NT2/D1 (cell line): ENCODE measurements at regions not wholly inside any gene's neighbourhood (a gene's known extent, or its start where the extent isn't known, plus 50 kb on each side); places are given as distances from the start of the nearest gene placed in this dataset.

Source experiments
- DNase-seq: peaks from one replicate; pipeline ENCODE4 v3.0.0-alpha.2; 2011; ENCODE audit warnings: low read depth, low spot score
- H3K27me3 ChIP-seq: 2 replicates; pipeline ENCODE4 v1.6.0; 2011; ENCODE audit warnings: mild to moderate bottlenecking; ENCODE audit not compliant: insufficient read length, insufficient read depth
- H3K36me3 ChIP-seq: 2 replicates; pipeline ENCODE4 v1.6.1; 2011; ENCODE audit warnings: mild to moderate bottlenecking, low read length, mixed read lengths; ENCODE audit not compliant: insufficient read depth, insufficient read length
- H3K4me1 ChIP-seq: 2 replicates; pipeline ENCODE4 v1.5.1; 2011; ENCODE audit not compliant: insufficient read depth, insufficient read length
- H3K4me3 ChIP-seq: 2 replicates; pipeline ENCODE4 v1.5.1; 2011; ENCODE audit warnings: low read depth; ENCODE audit not compliant: insufficient read length
- H3K9ac ChIP-seq: 2 replicates; pipeline ENCODE4 v1.6.0; 2011; ENCODE audit warnings: low read depth; ENCODE audit not compliant: insufficient read length
- H3K9me3 ChIP-seq: 2 replicates; pipeline ENCODE4 v1.5.1; 2011; ENCODE audit warnings: mild to moderate bottlenecking, low read length; ENCODE audit not compliant: insufficient read depth
- SUZ12 ChIP-seq: IDR thresholded peaks from 2 replicates; pipeline ENCODE4 v1.6.1; 2011; ENCODE audit not compliant: insufficient read length, insufficient read depth; ENCODE audit errors: extremely low read depth
- YY1 ChIP-seq: IDR thresholded peaks from 2 replicates; pipeline ENCODE4 v1.6.1; 2011; ENCODE audit not compliant: insufficient read length, insufficient read depth
- ZNF274 ChIP-seq: IDR thresholded peaks from 2 replicates; pipeline ENCODE4 v1.6.1; 2011; ENCODE audit warnings: mild to moderate bottlenecking, low read depth, low read length

GRCh38 chr21:24097181-24097580, 1510.1 kb downstream of the MRPL39 start:
- DNase-seq = no peak
- Histone ChIP-seq H3K9ac (no peak overlapping the region), H3K4me3 (no peak overlapping the region), H3K4me1 (no peaks in the 10 kb centered on the region), H3K36me3 (no peaks in the 10 kb centered on the region), H3K9me3 (no peaks in the 10 kb centered on the region), H3K27me3 (no peaks in the 10 kb centered on the region)
- TF ChIP-seq SUZ12 = no peak
- TF ChIP-seq ZNF274 = no peak
- TF ChIP-seq YY1 = no peak

GRCh38 chr21:24096651-24097050, 1510.6 kb downstream of the MRPL39 start:
- Histone ChIP-seq H3K27me3 (no peaks in the 10 kb centered on the region), H3K4me1 (no peaks in the 10 kb centered on the region), H3K9me3 (no peaks in the 10 kb centered on the region), H3K36me3 (no peaks in the 10 kb centered on the region), H3K4me3 (no peak overlapping the region), H3K9ac (no peak overlapping the region)
- DNase-seq = no peak
- TF ChIP-seq SUZ12 (no peak), YY1 (no peak), ZNF274 (no peak)

- no peaks in the 10 kb centered on the region for H3K9me3 ChIP-seq
- TF ChIP-seq ZNF274 (no peak), SUZ12 (no peak), YY1 (no peak)
- no peak overlapping the region for H3K9ac ChIP-seq
- no peak overlapping the region for H3K4me3 ChIP-seq
- H3K4me1 ChIP-seq = no peaks in the 10 kb centered on the region
- no peaks in the 10 kb centered on the region for H3K27me3 ChIP-seq
- H3K36me3 ChIP-seq = no peaks in the 10 kb centered on the region
- DNase-seq = no peak
Measured at GRCh38 chr21:24093032-24093431, 1514.2 kb downstream of the MRPL39 start.

- TF ChIP-seq YY1 (no peak), SUZ12 (no peak), ZNF274 (no peak)
- H3K36me3 ChIP-seq = no peaks in the 10 kb centered on the region
- H3K4me3 ChIP-seq = no peak overlapping the region
- H3K27me3 ChIP-seq = no peaks in the 10 kb centered on the region
- no peak for DNase-seq
- H3K9ac ChIP-seq = no peak overlapping the region
- H3K4me1 ChIP-seq = no peaks in the 10 kb centered on the region
- H3K9me3 ChIP-seq = peaks cover 16% of the 10 kb centered on the region
Measured at GRCh38 chr21:24076179-24076578, 1531.1 kb downstream of the MRPL39 start.

GRCh38 chr21:24055696-24056095, 1551.6 kb downstream of the MRPL39 start:
- Histone ChIP-seq H3K9me3 (no peaks in the 10 kb centered on the region), H3K9ac (no peak overlapping the region), H3K27me3 (no peaks in the 10 kb centered on the region), H3K36me3 (no peaks in the 10 kb centered on the region), H3K4me1 (no peaks in the 10 kb centered on the region), H3K4me3 (no peak overlapping the region)
- no peak for TF ChIP-seq SUZ12
- no peak for TF ChIP-seq YY1
- no peak for TF ChIP-seq ZNF274
- DNase-seq = no peak

- H3K36me3 ChIP-seq = no peaks in the 10 kb centered on the region
- no peaks in the 10 kb centered on the region for H3K4me1 ChIP-seq
- H3K9ac ChIP-seq = no peak overlapping the region
- TF ChIP-seq SUZ12 (no peak), ZNF274 (no peak), YY1 (no peak)
- no peak for DNase-seq
- no peak overlapping the region for H3K4me3 ChIP-seq
- no peaks in the 10 kb centered on the region for H3K27me3 ChIP-seq
- no peaks in the 10 kb centered on the region for H3K9me3 ChIP-seq
Measured at GRCh38 chr21:24050231-24050630, 1557.0 kb downstream of the MRPL39 start.

- H3K4me1 ChIP-seq = no peaks in the 10 kb centered on the region
- H3K4me3 ChIP-seq = no peak overlapping the region
- no peaks in the 10 kb centered on the region for H3K27me3 ChIP-seq
- H3K9ac ChIP-seq = no peak overlapping the region
- H3K36me3 ChIP-seq = no peaks in the 10 kb centered on the region
- TF ChIP-seq YY1 = no peak
- no peak for TF ChIP-seq SUZ12
- TF ChIP-seq ZNF274 = no peak
- H3K9me3 ChIP-seq = no peaks in the 10 kb centered on the region
- DNase-seq = no peak
Measured at GRCh38 chr21:24046829-24047443, 1560.3 kb downstream of the MRPL39 start.
